GM12892 (cell line): ENCODE measurements at regions not wholly inside any gene's neighbourhood (a gene's known extent, or its start where the extent isn't known, plus 50 kb on each side); places are given as distances from the start of the nearest gene placed in this dataset.

Experiments used
- DNase-seq: peaks from one replicate; pipeline ENCODE4 v3.0.0; 2011; ENCODE audit not compliant: insufficient read length
- FAIRE-seq: peaks from 2 replicates; lab custom pipeline; 2011; peaks lifted over from hg19 to GRCh38; lab: Jason Lieb, UNC
- POLR2A ChIP-seq: IDR thresholded peaks from 2 replicates; pipeline ENCODE4 v1.6.1; 2011; ENCODE audit warnings: low read depth, low read length, control low read depth
- POLR2AphosphoS5 ChIP-seq: IDR thresholded peaks from 2 replicates; pipeline ENCODE4 v1.6.1; 2011; ENCODE audit warnings: low read depth, low read length, control low read depth
- TAF1 ChIP-seq: IDR thresholded peaks from 2 replicates; pipeline ENCODE4 v1.6.1; 2011; ENCODE audit warnings: low read depth, mild to moderate bottlenecking, control low read depth, low read length, borderline replicate concordance

- TF ChIP-seq POLR2AphosphoS5 (no peak), TAF1 (no peak)
- FAIRE-seq (no peak), DNase-seq (no peak)
These were observed 225.8 kb downstream of the GABRG1 start for GRCh38 chr4:45897946-45898585.

- no peak for DNase-seq
- no peak for FAIRE-seq
These were observed 240.4 kb downstream of the GABRG1 start for GRCh38 chr4:45883421-45883820.

DNA sequence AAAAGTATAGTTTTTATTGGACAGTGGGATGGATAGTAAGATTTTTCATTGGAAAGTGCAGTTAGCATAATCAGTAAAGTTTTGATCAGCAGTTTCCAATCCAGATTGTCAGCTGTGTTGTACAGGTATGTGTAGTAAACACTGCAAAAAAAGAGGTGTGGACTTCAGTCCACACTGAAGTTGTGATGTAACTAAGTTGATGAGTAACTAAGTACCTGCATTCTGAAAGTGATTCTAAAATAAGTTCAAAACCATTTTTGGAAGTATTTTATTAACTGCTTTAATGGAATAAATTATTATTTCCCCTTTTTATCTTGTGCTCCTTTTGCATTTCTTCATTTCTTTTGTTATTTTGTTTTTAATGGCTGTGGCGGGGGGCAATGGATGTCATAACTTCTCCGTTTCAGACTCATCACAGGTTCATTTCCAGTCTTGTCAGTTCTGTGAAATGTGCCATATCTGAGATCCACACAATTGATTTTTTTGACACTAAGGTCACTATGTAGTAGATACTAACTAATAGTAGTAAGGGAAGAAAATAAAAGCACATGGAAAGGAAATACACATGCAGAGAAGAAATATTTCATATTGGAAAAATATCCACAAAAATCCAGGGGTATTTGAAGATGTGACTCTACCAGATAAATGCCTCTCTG, 247.5 kb downstream of the GABRG1 start:
- TF ChIP-seq POLR2A: no peak
- no peak for TF ChIP-seq TAF1
- no peak for TF ChIP-seq POLR2AphosphoS5
- no peak for DNase-seq
- FAIRE-seq: no peak

More at GRCh38 chr4:45883421-45883820, 240.4 kb downstream of the GABRG1 start:
- no peak for TF ChIP-seq TAF1
- TF ChIP-seq POLR2AphosphoS5: no peak
- TF ChIP-seq POLR2A: no peak

GRCh38 chr4:45869184-45869583, 254.7 kb downstream of the GABRG1 start:
- FAIRE-seq: no peak
- DNase-seq: no peak
- TF ChIP-seq POLR2AphosphoS5 (no peak), POLR2A (no peak), TAF1 (no peak)

DNA sequence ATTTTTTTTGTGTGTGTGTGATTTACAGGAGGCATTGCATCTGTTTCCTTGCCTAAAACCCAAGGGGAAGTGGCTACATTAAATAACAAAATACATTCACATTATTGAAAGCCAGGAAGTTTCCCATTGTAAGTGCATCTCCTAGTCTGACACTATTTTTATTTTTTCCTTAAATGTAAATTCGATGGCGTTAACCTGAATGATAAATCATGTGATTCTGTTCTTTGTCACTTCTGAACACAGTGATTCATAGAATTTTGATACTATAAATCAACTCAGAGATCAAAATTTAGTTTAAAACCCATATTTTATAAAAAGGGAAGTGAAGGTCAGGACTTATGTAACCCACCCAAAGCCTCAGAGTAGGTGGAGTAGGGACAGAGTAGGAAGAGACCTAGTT, 258.1 kb downstream of the GABRG1 start:
- no peak for FAIRE-seq
- TF ChIP-seq POLR2AphosphoS5 (no peak), POLR2A (no peak), TAF1 (no peak)
- DNase-seq: no peak

- DNase-seq (no peak), FAIRE-seq (no peak)
These were observed 268.0 kb downstream of the GABRG1 start for GRCh38 chr4:45855857-45856256.

GRCh38 chr4:45846016-45846415, 277.8 kb downstream of the GABRG1 start:
- no peak for DNase-seq
- FAIRE-seq: no peak
- TF ChIP-seq TAF1 (no peak), POLR2A (no peak), POLR2AphosphoS5 (no peak)

More at GRCh38 chr4:45855857-45856256, 268.0 kb downstream of the GABRG1 start:
- TF ChIP-seq POLR2AphosphoS5: no peak
- TF ChIP-seq POLR2A: no peak
- TF ChIP-seq TAF1: no peak

- no peak for FAIRE-seq
- no peak for TF ChIP-seq POLR2AphosphoS5
- DNase-seq: no peak
These were observed 282.1 kb downstream of the GABRG1 start for GRCh38 chr4:45841791-45842190.

GRCh38 chr4:45831692-45832091, 292.2 kb downstream of the GABRG1 start:
- no peak for FAIRE-seq
- no peak for DNase-seq
- TF ChIP-seq TAF1 (no peak), POLR2AphosphoS5 (no peak), POLR2A (no peak)

DNA sequence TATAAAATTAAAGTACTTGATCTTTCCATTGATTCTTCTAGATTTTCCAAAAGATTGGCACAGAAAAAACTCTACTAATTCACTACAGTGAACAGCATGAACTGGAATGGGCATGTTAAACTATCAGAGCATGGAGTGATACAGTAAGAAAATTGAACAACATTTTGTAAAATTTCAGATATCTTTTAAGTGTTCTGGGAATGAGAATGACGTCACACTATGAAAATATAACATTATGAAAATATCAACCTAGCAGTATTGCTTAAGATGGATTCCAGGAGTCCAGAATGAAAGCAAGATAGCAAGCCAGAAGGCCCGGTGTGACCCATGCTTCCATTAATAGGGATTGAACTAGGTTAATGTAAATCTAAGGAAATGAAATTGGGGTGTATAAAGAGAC, 319.9 kb downstream of the GABRG1 start:
- FAIRE-seq (no peak), DNase-seq (no peak)
- TF ChIP-seq POLR2AphosphoS5 (no peak), TAF1 (no peak), POLR2A (no peak)

GRCh38 chr4:45795135-45795534, 328.7 kb downstream of the GABRG1 start:
- TF ChIP-seq POLR2A (no peak), TAF1 (no peak), POLR2AphosphoS5 (no peak)
- DNase-seq (no peak), FAIRE-seq (no peak)

DNA sequence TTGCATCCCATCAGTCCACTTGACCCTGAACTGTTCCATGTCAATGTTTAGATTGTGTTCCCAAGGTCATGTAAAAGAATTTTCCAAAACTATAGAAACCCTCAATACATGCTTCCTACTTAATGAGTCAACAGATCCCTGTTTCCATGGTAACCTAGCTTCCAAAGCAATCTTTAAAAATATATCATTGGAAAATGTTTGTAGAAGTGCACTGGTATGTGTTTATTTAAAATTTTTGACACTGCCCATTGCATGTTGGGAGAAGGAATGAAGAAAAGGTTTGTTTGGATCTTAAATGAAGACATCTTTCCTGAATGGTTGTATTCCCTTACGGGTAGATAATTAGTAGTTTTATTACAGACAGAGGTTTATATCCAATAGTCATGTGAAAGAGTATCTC, 345.3 kb downstream of the GABRG1 start:
- FAIRE-seq: no peak
- no peak for DNase-seq
- TF ChIP-seq POLR2A (no peak), POLR2AphosphoS5 (no peak), TAF1 (no peak)

DNA sequence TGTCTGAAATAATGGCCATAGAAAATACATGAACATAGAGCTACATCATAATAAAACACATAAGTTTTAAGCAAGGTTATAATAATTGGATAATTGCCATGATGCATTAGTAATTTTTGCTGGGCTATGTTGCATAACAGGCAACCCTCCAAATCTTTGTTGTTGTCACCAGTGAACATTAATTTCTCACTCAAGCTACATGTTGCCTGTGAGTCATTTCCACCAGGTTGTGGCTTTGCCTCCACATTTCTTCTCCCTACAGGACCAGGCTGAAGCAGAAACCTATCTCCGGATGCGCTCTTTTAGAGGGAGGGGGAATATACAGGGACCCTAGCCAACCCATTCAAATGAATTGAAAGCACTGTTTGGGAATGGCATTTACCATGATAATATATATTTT, 347.7 kb downstream of the GABRG1 start:
- FAIRE-seq (no peak), DNase-seq (no peak)
- TF ChIP-seq POLR2A: no peak
- TF ChIP-seq POLR2AphosphoS5: no peak
- no peak for TF ChIP-seq TAF1
